H9 (cell line): ENCODE measurements at regions not wholly inside any gene's neighbourhood (a gene's known extent, or its start where the extent isn't known, plus 50 kb on each side); places are given as distances from the start of the nearest gene placed in this dataset.

Experiments used
- DNase-seq: peaks from one replicate; pipeline ENCODE4 v3.0.0-alpha.2; 2017
- H2AFZ ChIP-seq: one replicate; pipeline ENCODE4 v1.6.1; 2013; ENCODE audit warnings: mild to moderate bottlenecking, low read length, control low read depth, moderate library complexity
- H2AK5ac ChIP-seq: 2 replicates; pipeline ENCODE4 v1.6.1; 2013; ENCODE audit warnings: low read length, control low read depth, mixed read lengths; ENCODE audit not compliant: insufficient read length
- H2BK120ac ChIP-seq: one replicate; pipeline ENCODE4 v1.6.1; 2013; ENCODE audit warnings: low read depth, mild to moderate bottlenecking, low read length, control low read depth, inconsistent platforms; ENCODE audit not compliant: poor library complexity, severe bottlenecking
- H2BK12ac ChIP-seq: 2 replicates; pipeline ENCODE4 v1.6.1; 2013; ENCODE audit warnings: low read length, control low read depth, mixed read lengths, low read depth; ENCODE audit not compliant: insufficient read length
- H2BK15ac ChIP-seq: 2 replicates; pipeline ENCODE4 v1.6.1; 2013; ENCODE audit warnings: low read depth, low read length, control low read depth
- H2BK20ac ChIP-seq: one replicate; pipeline ENCODE4 v1.6.1; 2013; ENCODE audit warnings: low read depth, mild to moderate bottlenecking, low read length, control low read depth, inconsistent platforms; ENCODE audit not compliant: poor library complexity, severe bottlenecking
- H2BK5ac ChIP-seq: 2 replicates; pipeline ENCODE4 v1.6.1; 2013; ENCODE audit warnings: low read length, control low read depth, mixed read lengths; ENCODE audit not compliant: insufficient read length
- H3K14ac ChIP-seq: 2 replicates; pipeline ENCODE4 v1.6.1; 2013; ENCODE audit warnings: low read length, control low read depth; ENCODE audit not compliant: insufficient read depth
- H3K18ac ChIP-seq: 2 replicates; pipeline ENCODE4 v1.6.1; 2013; ENCODE audit warnings: low read depth, mild to moderate bottlenecking, mixed read lengths, low read length, control low read depth; ENCODE audit not compliant: insufficient read length
- H3K23ac ChIP-seq: 2 replicates; pipeline ENCODE4 v1.6.1; 2013; ENCODE audit warnings: low read length, control low read depth, mixed read lengths, low read depth; ENCODE audit not compliant: insufficient read length
- H3K23me2 ChIP-seq: 2 replicates; pipeline ENCODE4 v1.6.1; 2013; ENCODE audit warnings: low read depth, mild to moderate bottlenecking, mixed read lengths, low read length, control low read depth; ENCODE audit not compliant: insufficient read length, poor library complexity, severe bottlenecking
- H3K27ac ChIP-seq: 2 replicates; pipeline ENCODE4 v1.5.1; 2013; ENCODE audit warnings: low read length, control low read depth, mixed read lengths, low read depth; ENCODE audit not compliant: insufficient read length
- H3K27me3 ChIP-seq: 2 replicates; pipeline ENCODE4 v1.6.1; 2013; ENCODE audit warnings: low read length, control low read depth, inconsistent platforms; ENCODE audit not compliant: insufficient read depth
- H3K4ac ChIP-seq: 2 replicates; pipeline ENCODE4 v1.6.1; 2013; ENCODE audit warnings: low read depth, mild to moderate bottlenecking, control low read depth, inconsistent platforms, low read length, moderate library complexity
- H3K4me1 ChIP-seq: 2 replicates; pipeline ENCODE4 v1.6.1; 2013; ENCODE audit warnings: low read length, control low read depth, inconsistent platforms; ENCODE audit not compliant: insufficient read depth
- H3K4me2 ChIP-seq: 2 replicates; pipeline ENCODE4 v1.6.1; 2013; ENCODE audit warnings: low read length, control low read depth, mixed read lengths; ENCODE audit not compliant: insufficient read length, insufficient read depth
- H3K56ac ChIP-seq: 2 replicates; pipeline ENCODE4 v1.6.1; 2013; ENCODE audit warnings: low read depth, mild to moderate bottlenecking, mixed read lengths, low read length, control low read depth; ENCODE audit not compliant: insufficient read length
- H3K79me1 ChIP-seq: 2 replicates; pipeline ENCODE4 v1.6.1; 2013; ENCODE audit warnings: low read depth, mild to moderate bottlenecking, moderate library complexity, low read length, control low read depth, inconsistent platforms; ENCODE audit not compliant: insufficient read depth, poor library complexity, severe bottlenecking
- H3K79me2 ChIP-seq: 2 replicates; pipeline ENCODE4 v1.6.1; 2013; ENCODE audit warnings: low read length, control low read depth, inconsistent platforms; ENCODE audit not compliant: insufficient read depth
- H3K9ac ChIP-seq: 2 replicates; pipeline ENCODE4 v1.6.1; 2013; ENCODE audit warnings: low read length, control low read depth, mixed read lengths; ENCODE audit not compliant: insufficient read length; ENCODE audit errors: extremely low read depth
- H3K9me3 ChIP-seq: one replicate; pipeline ENCODE4 v1.6.1; 2013; ENCODE audit warnings: low read depth, low read length, inconsistent platforms; ENCODE audit not compliant: control insufficient read depth
- H3T11ph ChIP-seq: one replicate; pipeline ENCODE4 v1.6.1; 2013; ENCODE audit warnings: mild to moderate bottlenecking, low read length, control low read depth, inconsistent platforms
- H4K20me1 ChIP-seq: one replicate; pipeline ENCODE4 v1.6.1; 2013; ENCODE audit not compliant: control insufficient read depth, insufficient read length, insufficient read depth
- H4K5ac ChIP-seq: 2 replicates; pipeline ENCODE4 v1.6.1; 2013; ENCODE audit warnings: low read depth, mild to moderate bottlenecking, mixed read lengths, low read length, control low read depth; ENCODE audit not compliant: insufficient read length
- H4K8ac ChIP-seq: replicated peaks from 2 replicates; pipeline ENCODE4 v1.6.1; 2013; ENCODE audit warnings: low read length, control low read depth, mixed read lengths, low read depth; ENCODE audit not compliant: insufficient read length
- H4K91ac ChIP-seq: 2 replicates; pipeline ENCODE4 v1.6.1; 2013; ENCODE audit warnings: low read depth, mild to moderate bottlenecking, moderate library complexity, mixed read lengths, low read length, control low read depth; ENCODE audit not compliant: insufficient read length
- H3K27ac Mint-ChIP-seq, 3 experiments: 2 replicates in 2 of 3; 3 replicates in 1 of 3; pipeline ENCODE4 v1.8.0; 2020 to 2021; ENCODE audit warnings: mixed read lengths in 3 of 3, mild to moderate bottlenecking in 1 of 3, moderate library complexity in 1 of 3
- H3K27me3 Mint-ChIP-seq: 2 replicates; pipeline ENCODE4 v1.8.0; 2021; ENCODE audit warnings: low read depth, mild to moderate bottlenecking, moderate library complexity, mixed read lengths
- H3K36me3 Mint-ChIP-seq, 3 experiments: 2 replicates in 2 of 3; 3 replicates in 1 of 3; pipeline ENCODE4 v1.8.0; 2020 to 2021; ENCODE audit warnings: low read depth in 3 of 3, mixed read lengths in 3 of 3; ENCODE audit not compliant: insufficient read depth in 1 of 3
- H3K4me1 Mint-ChIP-seq, 2 experiments: 2 replicates each; pipeline ENCODE4 v1.8.0; 2020; ENCODE audit warnings: mixed read lengths in 2 of 2
- H3K4me3 Mint-ChIP-seq, 2 experiments: 2 replicates in 1 of 2; 3 replicates in 1 of 2; pipeline ENCODE4 v1.8.0; 2020 to 2021; ENCODE audit warnings: mild to moderate bottlenecking in 2 of 2, mixed read lengths in 2 of 2, moderate library complexity in 1 of 2
- H3K9me3 Mint-ChIP-seq, 2 experiments: 2 replicates in 1 of 2; 3 replicates in 1 of 2; pipeline ENCODE4 v1.8.0; 2020; ENCODE audit warnings: mild to moderate bottlenecking in 2 of 2, mixed read lengths in 2 of 2, moderate library complexity in 1 of 2
- CTCF ChIP-seq: fragments of 200-600 bp; sonication (generic); conservative IDR thresholded peaks from 3 replicates; pipeline ENCODE4 v1.8.0; 2021; ENCODE audit warnings: antibody characterized with exemption, mild to moderate bottlenecking
- WGBS: extraction: QIAGEN DNeasy Blood & Tissue Kit; methylation state at CpG from one replicate; pipeline ENCODE4 v1.1.7; 2013; ENCODE audit warnings: missing lambda C conversion rate, low lambda C conversion rate, mixed read lengths; ENCODE audit not compliant: insufficient read length; ENCODE audit errors: extremely low coverage; 5-methylcytosine and 5-hydroxymethylcytosine counted together

DNA sequence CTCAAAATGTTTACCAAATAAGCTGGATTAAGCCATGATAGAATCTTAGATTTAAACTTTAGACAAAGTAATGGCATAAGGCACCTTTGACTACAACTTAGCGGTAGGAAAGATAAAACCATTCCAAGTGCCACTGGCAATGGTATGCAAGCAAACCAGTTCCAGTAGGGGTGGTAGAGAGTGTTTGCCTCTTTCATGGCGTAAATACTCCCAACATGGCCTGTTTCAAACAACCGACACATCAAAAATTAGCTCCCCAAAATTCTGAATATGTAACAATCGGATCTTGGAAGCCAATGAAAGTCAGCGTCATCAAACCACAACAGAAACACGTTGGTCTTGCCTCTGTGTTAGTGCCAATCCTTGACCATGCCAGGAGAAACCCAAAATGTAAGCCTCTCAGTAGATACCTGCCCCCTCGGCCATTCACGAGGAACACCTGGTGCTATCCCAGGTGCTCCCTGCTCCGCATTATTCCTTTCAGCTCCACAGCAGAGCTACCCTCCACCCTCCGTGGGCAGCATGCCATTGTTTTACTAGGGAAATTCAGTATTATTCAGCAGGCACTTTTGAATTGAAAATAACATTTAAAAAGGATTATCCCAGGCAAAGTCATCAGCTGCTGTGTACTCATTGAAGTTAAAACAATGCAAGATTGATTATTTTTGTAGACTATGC is 307.8 kb upstream of the CDH11 start:
- Histone ChIP-seq H2AFZ (no peak overlapping the region), H3K27ac (no peak overlapping the region), H4K91ac (no peak overlapping the region), H3T11ph (no peak overlapping the region), H3K23ac (no peak overlapping the region), H2BK20ac (no peak overlapping the region), H2BK15ac (no peak overlapping the region), H2BK120ac (no peak overlapping the region), H3K14ac (no peak overlapping the region), H3K23me2 (no peaks in the 10 kb centered on the region), H3K27me3 (no peaks in the 10 kb centered on the region), H3K79me2 (no peaks in the 10 kb centered on the region), H3K4me1 (peaks cover 5% of the 10 kb centered on the region; the same call in 1 of the 2 replicates), H4K8ac (no peak overlapping the region), H2AK5ac (no peak overlapping the region), H4K5ac (no peak overlapping the region), H4K20me1 (no peaks in the 10 kb centered on the region), H3K4ac (no peak overlapping the region), H3K4me2 (no peak overlapping the region), H3K9me3 (no peaks in the 10 kb centered on the region), H3K56ac (no peak overlapping the region), H2BK12ac (no peak overlapping the region), H3K79me1 (no peaks in the 10 kb centered on the region), H3K18ac (no peak overlapping the region), H2BK5ac (no peak overlapping the region), H3K9ac (no peak overlapping the region)
- no peaks in the 10 kb centered on the region; a peak in 1 of 5 replicates for H3K9me3 Mint-ChIP-seq
- WGBS, result no CpG with 5 or more reads among the region's 10 CpGs
- H3K4me1 Mint-ChIP-seq, result peaks cover 27% of the 10 kb centered on the region in 2 experiments
- H3K36me3 Mint-ChIP-seq, result no peaks in the 10 kb centered on the region
- H3K27me3 Mint-ChIP-seq, result no peaks in the 10 kb centered on the region; the same call in 1 of the 2 replicates
- DNase-seq, result peak; percentile 28
- TF ChIP-seq CTCF, result peak; percentile 31; the same call in 2 of the 3 replicates
- H3K4me3 Mint-ChIP-seq, result no peak overlapping the region
- peak overlapping the region in 2 of 3 experiments; percentile 41 to 79; a peak in 3 of 7 replicates for H3K27ac Mint-ChIP-seq
